ENCODE measurements at regions not wholly inside any gene's neighbourhood (a gene's known extent, or its start where the extent isn't known, plus 50 kb on each side); places are given as distances from the start of the nearest gene placed in this dataset.

DNA sequence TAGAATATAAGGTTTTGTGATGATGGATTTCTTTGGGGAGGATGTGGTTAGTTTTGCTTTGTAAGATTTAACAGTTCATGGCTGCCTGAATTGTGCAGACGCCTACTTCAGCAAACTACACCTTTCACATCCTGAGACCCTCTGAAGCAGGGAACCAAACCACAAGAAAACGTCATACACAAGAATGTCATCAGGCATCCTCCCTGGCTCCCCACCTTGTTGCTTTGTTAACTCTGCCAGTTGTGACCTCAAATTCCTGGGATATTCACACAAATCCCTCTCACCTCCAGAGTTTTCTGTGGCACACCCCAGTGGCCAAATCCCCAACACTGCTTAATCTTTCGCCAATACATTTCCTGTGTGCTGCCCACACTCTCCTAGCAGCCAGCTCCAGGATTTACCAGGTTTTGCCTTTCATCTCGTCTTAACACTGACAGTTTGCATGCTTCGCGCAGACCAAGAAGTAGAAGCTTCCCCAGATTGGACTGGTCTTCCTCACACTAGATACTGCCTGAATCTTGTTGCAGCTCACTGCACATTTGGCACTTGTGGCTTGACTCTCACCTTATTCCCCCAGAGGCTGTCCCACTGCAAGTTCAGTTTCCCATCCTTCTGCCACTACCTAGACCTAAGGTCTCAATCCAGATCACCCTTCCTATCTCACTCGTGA, 51.1 kb upstream of the CTTNBP2NL start:
- dilution Hi-C loops (cut with MboI; ENCODE audit: extremely low pct_ligation_motif_present, low sequenced_read_pairs): no loop called here
- Histone ChIP-seq H3K9me3 (ENCODE audit: control insufficient read depth, low read depth, low read length) (no peaks in the 10 kb centered on the region), H3K4me3 (ENCODE audit: control insufficient read depth in 2 of 3, extremely low read depth in 1 of 3, insufficient read depth in 2 of 3, low read depth in 1 of 3, low read length in 3 of 3) (no peak overlapping the region), H3K4me1 (ENCODE audit: control insufficient read depth, extremely low read depth, insufficient read depth, low read length) (no peaks in the 10 kb centered on the region), H3K79me2 (ENCODE audit: control insufficient read depth, insufficient read depth, low read length) (no peaks in the 10 kb centered on the region), H3K27ac (ENCODE audit: control insufficient read depth, insufficient read depth, low read length) (no peak overlapping the region), H3K27me3 (ENCODE audit: control insufficient read depth, extremely low read depth, insufficient read depth, low read length) (peaks cover 20% of the 10 kb centered on the region), H4K20me1 (ENCODE audit: control insufficient read depth, extremely low read depth, insufficient read depth, low read length) (no peaks in the 10 kb centered on the region), H3K4me2 (ENCODE audit: control insufficient read depth, extremely low read depth, insufficient read depth, low read depth, low read length) (no peak overlapping the region), H3K9ac (ENCODE audit: control insufficient read depth, extremely low read depth, insufficient read depth, low read length) (no peak overlapping the region), H3K36me3 (ENCODE audit: control insufficient read depth in 2 of 2, extremely low read depth in 1 of 2, insufficient read depth in 2 of 2, low read length in 2 of 2) (no peaks in the 10 kb centered on the region), H3K9me1 (ENCODE audit: control insufficient read depth, extremely low read depth, insufficient read depth, low read length) (no peaks in the 10 kb centered on the region), H2AFZ (ENCODE audit: control insufficient read depth, low read length) (no peak overlapping the region)
- TF ChIP-seq EZH2 (IDR thresholded peaks at IDR 0.05; ENCODE audit: low read length): no peak
- TF ChIP-seq, protein P1, sequence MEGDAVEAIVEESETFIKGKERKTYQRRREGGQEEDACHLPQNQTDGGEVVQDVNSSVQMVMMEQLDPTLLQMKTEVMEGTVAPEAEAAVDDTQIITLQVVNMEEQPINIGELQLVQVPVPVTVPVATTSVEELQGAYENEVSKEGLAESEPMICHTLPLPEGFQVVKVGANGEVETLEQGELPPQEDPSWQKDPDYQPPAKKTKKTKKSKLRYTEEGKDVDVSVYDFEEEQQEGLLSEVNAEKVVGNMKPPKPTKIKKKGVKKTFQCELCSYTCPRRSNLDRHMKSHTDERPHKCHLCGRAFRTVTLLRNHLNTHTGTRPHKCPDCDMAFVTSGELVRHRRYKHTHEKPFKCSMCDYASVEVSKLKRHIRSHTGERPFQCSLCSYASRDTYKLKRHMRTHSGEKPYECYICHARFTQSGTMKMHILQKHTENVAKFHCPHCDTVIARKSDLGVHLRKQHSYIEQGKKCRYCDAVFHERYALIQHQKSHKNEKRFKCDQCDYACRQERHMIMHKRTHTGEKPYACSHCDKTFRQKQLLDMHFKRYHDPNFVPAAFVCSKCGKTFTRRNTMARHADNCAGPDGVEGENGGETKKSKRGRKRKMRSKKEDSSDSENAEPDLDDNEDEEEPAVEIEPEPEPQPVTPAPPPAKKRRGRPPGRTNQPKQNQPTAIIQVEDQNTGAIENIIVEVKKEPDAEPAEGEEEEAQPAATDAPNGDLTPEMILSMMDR (optimal IDR thresholded peaks at IDR 0.05 in 1 of 3, IDR thresholded peaks at IDR 0.05 in 1 of 3, conservative IDR thresholded peaks at IDR 0.05 in 1 of 3; ENCODE audit: extremely low read depth in 1 of 3, insufficient read depth in 2 of 3, low read length in 3 of 3): no peak
- FAIRE-seq (no peak), DNase-seq (ENCODE audit: low read depth, low spot score) (no peak)
